ENCODE measurements at regions not wholly inside any gene's neighbourhood (a gene's known extent, or its start where the extent isn't known, plus 50 kb on each side); places are given as distances from the start of the nearest gene placed in this dataset.

DNA sequence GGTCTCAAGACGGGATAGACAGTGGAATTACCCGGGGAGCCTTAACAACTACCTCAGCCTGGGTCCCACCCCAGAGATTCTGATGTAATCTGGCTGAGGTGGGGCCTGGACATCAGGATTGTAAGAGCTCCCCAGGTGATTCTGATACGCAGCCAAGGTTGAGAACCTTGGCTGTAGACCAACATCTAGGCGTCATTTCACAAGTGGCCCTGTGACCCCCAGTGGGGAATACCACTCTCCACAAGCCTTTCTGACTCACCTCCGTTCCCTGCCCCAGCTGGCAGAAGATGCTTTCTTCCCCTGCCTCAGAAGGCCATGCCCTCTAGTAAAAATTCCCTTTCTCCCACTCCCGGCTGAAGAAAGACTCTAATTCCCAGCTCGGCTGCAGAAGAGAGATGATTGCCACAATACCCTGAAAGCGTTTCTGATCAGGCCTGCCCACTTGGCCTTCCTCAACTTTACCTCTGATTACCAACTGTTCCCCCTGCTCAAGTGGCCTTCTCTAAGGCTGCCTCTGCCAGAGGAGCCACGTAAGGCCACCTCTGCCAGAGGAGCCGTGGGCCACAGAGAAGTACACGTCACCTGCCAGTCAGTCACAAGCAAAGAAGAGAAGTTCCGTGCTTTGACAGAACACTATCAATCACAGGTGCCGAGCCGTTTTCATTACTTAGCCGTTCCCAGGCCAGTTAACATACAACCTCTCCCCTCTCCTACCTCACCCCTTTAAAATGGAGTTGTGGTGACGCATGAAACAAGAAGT, 116.8 kb upstream of the PKDCC start:
- DNase-seq (ENCODE audit: low read depth in 3 of 3), result no peak

DNA sequence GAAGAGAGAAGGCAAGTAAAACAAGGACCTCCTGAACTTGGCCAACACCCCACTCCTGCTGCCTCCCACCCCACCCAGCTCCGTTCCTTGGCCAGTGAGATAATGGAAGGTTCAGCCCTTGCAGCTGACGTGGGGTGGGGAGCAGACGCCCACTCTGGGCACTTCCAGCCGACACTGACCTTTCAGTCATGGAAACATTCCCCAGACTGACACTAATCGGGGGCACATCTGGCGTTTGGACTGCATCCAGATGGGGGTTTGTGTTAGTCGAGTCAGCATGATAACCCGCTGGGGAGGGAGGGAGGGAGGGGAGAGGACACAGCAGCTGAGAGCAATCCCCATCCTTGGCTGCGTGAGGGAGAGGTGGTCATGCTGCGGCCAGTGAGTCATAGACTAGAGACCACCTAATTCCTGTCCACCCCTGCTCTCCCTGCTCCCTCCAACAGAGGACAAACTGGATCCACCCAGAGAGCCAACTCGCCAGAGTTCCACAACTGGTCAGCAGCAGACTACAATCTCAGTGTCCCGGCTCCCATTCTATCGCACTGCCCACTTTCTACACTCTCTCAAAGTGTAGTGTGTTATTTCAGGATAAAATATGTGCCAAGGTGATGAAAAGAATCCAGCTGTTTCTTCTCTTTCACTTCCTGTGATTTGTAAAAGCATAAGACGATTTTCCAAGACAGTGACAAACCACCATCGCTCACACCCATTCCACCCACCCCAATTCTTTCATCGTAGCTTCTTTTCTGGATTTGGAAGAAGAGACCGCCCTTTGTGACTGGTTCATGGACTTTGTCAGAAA, 115.4 kb upstream of the PKDCC start:
- DNase-seq (ENCODE audit: low read depth in 3 of 3), result no peak

DNA sequence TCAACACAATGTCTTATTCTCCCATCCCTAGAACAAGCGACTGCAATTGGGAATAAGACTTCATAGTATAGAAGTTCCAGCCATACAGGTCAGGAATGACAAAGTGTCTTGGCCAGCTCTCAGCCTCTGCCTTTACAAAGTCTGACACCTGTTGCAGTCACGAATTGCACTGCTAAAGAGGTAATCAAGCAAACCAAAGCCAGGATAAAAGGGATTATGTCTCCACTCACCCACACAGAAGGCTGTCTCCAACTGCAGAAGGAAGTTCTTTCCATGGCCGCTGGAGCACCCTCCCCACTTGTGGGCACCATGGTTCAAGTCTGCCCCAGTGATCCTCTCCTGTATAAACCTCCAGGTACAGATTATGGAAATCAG, 114.8 kb upstream of the PKDCC start:
- no peak for DNase-seq (ENCODE audit: low read depth in 3 of 3)

DNA sequence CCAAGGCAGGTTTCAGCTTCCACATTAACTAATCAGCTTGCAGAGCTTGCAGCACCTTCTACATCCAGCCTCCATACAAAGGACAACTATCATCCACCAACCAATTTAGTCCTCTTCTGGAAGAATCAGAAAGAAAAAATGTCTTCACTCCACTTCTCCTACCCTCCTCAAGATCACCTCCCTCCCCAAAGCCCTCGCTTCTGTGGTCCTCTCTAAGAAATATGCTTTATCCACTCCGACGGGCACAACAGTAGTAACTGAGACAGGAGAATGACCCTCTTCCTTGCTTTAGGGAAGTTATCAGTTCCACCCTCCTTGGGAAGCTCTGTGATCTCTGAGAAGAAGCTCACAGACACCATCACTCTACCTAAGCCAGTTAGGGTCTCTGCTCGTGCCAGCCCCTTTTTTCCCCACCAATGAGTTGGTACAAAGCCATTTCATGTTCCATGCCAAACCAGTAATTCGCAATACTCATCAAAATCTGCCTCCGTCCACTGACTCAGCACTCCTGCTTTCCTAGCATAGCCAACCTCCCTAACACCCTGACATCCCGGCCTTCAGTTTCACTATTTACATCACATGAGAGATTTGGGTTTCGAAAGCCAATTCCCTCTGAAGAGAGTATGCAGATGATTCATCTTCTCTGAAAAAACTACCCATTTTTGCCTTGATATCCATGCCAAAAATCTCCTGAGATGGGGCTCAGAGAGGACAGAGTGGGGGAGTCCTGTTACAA, 114.1 kb upstream of the PKDCC start:
- DNase-seq (ENCODE audit: low read depth in 3 of 3), result no peak

DNA sequence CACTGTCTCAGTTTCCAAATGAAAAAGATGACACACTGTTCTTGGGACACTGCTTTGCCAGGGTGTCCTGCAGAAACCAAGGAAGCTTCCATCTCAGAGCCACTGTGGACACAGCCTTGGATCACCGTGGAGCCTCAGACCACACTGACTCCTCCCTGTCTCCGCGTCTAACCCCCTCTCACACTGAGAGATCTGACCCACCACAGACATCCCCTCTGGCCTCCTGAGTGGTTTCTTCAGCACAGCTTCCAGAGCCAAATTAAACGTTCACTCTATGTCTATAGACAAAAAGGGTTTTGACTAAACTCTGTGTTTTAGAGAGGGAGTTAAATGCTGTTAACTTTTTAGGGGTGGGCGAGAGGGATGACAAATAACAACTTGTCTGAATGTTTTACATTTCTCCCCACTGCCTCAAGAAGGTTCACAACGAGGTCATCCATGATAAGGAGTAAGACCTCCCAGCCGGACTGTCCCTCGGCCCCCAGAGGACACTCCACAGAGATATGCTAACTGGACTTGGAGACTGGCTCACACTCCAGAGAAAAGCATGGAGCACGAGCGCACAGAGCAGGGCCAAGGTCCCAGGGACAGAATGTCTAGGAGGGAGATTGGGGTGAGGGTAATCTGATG, 113.4 kb upstream of the PKDCC start:
- DNase-seq (ENCODE audit: low read depth in 3 of 3), result no peak

DNA sequence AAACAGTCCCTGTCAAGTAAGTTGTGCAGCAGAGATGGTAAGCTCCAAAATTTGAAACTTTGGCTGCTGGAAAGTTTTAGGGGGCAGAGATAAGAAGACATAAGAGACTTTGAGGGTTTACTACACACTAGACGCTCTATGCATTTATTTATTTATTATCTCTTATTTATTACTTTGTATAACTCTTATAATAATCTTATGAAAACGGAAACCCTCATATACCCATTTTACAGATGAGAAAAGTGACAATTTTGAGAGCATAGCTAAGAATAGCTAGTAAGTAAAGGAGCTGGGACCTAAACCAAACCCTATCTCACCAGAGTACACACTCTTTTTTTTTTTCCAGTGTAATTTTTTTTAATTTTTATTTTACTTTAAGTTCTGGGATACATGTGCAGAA, 112.8 kb upstream of the PKDCC start:
- DNase-seq (ENCODE audit: low read depth in 3 of 3), result no peak

DNA sequence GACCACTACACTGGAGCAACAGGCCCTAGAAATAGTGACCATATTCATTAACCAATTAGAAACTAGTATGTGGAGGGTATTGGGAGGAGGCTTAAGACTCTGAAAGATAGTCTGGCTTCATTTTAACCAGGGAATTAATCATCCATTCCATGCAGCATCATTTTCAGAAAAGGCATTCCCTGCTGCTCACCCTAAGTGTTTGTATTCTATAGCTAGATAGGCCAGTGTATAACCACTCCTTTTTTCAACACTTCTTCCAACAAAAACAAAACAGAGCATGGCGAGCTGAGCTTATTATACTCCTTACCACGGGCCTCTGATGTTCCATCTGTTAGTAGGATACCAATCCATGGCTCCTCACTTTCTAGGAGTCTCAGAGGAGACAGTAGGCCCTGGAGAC, 112.0 kb upstream of the PKDCC start:
- no peak for DNase-seq (ENCODE audit: low read depth in 3 of 3)

DNA sequence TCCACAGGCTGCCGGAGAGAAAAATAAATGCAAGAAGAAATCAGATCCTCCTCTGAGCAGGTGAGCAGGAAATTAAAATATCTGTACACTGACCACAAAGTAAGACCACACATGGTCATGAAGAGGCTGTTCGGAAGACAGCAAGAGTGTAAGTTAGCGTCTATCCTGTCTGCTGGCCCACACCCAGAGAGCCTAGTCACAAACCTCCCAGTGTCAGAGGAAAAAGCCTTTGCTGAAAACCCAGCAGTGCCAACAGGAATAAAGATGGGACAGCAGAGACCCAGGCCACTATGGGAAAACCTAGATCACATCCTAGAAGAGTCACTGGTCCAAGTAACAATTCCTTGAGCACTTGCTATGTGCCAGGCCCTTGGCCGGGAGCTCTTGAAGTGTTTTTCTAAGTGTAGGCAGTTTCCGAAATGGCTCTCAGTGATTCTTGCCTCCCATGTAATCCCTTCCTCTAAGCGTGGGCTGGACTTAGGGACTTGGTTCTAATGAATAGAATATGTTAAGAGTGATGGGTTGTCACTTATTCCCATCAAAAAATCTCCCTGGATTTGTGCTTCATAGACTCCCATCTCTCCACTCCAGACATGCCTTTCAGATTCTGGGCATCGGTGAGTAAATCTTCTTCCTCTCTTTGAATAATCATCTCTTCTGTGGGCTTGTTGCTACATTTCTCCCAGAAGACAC, 110.9 kb upstream of the PKDCC start:
- no peak for DNase-seq (ENCODE audit: low read depth in 3 of 3)

DNA sequence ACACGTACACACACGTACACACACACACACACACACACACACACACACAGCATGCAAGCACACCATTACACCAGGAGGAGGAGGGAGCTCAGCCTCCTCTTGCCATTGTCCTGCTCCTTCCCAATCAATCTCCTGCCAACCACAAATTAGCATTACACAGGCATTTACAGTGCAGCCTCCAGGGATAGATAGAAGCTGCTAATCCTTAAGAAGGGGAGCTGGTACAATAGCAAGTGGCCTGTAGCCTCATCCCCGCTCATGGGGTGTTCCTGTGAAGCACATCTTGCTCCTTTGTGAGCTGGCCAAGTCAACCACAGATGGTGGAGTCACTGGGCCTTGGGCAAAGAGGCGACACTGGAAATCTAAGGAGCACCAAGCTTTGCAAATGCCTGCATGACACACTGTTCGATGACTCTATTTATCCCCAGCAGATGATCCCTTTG, 110.3 kb upstream of the PKDCC start:
- DNase-seq (ENCODE audit: low read depth in 3 of 3), result no peak

DNA sequence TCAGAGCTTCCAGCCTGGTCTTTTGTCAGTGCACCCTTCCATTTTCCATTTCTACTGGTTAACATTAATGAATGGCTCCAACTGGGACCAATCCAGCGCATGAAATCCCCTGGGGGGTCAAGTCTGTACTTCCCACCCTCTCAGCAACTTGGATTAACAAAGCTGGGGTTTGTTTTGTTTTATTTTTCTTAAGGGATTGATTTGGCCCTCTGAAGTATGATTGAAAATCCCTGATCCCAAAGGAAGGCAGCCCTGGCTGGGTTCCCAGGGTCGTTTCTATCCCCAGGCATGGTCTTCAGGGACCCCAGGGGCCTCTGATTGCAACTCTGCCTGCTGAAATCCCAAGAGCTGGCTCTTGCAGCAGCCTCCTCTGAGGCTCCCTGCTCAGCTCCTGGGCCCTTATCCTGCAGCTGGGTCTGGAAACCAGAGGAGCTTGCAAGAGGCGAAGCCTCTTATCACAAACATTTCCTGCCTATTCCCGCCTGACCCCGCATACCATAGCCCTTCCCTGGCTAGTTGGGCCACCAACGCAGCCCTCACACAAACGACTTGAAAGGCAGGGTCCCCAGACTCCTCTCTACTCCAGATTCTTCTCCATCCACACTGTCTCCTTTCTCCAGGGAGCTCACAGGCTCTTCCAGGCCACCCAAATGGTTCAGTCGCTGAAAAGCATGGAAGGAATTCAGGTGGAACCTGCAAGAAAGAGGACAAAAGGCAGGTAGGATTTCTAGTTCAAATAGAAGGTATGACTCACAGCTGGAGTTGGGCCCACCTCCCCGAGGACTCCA, 109.7 kb upstream of the PKDCC start:
- DNase-seq (ENCODE audit: low read depth in 3 of 3), result no peak

DNA sequence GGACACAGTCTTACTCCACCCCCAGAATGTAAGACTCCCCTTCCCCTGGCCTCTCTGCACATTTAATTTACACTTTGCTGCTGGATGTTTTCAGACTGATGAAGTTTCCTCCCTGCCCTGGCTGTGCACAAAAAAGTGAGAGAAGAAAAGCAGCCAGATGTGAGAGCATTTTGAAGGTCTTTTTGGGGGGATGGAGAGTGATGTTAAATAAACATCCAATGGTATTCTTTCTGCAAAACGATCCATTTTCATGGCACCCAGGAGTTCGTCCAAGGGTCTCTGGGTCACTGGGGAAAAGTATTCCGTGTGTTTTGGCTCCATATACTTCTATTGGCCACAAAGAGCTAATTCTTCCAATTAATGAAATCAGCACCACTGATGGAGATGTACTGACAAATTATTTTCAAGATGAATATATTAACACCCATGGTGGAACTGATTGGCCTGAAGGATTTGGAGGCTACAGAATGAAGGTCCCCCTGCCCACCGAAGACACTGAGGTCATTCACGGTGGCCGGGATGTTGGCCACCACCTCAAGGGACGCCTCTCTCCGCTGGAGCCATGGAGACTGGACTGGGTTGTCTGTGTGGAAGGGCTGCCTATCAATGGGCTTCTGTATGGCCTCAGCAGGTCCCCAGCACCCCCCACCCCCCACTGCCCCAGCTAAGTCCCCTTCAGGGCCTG, 107.6 kb upstream of the PKDCC start:
- DNase-seq (ENCODE audit: low read depth in 3 of 3), result no peak

DNA sequence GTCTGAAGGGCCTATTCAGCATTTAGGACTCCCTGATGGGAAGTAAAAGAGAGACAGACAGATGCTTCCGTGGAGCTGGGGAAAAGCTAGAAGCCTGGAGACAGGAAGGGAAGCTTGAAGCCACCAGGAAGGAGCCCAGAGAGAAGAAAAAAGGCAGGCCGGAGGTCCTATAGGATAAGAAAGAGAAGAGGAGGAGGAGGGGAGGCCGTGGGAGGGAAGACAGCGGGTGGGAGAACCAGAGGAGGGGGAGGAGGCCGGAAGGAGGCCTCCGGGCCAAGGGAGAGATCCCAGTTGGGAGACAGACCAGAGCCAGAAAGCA, 107.1 kb upstream of the PKDCC start:
- DNase-seq (ENCODE audit: low read depth in 3 of 3), result no peak

DNA sequence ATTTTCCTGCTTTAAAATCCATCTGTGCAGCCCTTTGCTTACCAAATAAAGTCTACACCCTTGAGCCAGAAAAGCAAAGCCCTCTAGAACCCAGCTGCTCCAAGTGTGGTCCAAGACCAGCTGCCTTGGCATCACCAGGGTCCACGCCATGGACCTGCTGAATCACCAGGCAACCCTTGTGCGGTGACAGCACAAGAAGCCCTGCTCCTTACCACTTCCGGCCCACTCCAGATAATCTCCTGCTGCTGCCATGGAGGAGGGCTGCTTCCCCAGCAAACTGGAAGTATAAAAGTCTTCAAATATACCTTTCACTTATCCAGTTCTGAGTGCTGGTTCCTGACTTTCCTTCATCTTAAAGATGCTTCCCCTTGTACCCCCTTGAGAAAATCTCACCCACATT, 106.0 kb upstream of the PKDCC start:
- DNase-seq (ENCODE audit: low read depth in 3 of 3), result no peak

DNA sequence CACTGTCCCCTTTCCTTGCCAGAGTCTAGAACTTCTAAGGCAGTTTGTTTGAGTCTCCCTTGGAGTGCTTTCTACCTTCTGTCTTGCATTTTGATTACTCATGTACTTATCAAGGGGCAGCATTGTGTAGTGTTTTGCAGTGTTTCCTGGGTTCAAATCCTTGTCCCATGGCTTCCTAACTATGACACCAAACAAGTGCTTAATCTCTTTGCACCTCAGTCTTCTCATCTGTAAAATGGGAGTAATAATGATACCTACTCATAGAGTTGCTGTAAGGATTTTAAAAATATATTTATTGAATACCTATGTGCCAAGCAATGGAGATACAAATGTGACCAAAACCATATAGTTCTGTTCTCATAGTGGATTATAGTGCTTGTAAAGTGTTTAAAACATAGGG, 105.5 kb upstream of the PKDCC start:
- DNase-seq (ENCODE audit: low read depth in 3 of 3), result no peak

DNA sequence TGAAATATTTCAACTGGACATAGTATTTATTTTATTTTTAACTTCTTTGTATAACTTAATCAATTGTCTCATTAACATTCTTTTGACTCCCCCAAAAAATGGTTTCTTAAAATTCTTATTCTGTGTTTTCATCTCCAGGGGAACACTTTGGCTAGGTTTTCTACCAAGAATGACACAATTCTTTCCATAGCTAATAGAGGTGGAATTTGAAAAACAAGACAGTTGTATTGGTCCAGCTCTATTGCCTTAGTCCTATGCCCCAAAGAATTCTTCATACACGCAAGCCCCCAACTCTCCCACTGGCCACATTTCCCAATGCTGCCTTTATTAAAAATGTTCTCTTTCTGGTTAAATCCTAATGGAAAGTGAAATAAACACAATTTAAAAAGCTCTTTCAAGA, 104.7 kb upstream of the PKDCC start:
- DNase-seq (ENCODE audit: low read depth in 3 of 3), result no peak

DNA sequence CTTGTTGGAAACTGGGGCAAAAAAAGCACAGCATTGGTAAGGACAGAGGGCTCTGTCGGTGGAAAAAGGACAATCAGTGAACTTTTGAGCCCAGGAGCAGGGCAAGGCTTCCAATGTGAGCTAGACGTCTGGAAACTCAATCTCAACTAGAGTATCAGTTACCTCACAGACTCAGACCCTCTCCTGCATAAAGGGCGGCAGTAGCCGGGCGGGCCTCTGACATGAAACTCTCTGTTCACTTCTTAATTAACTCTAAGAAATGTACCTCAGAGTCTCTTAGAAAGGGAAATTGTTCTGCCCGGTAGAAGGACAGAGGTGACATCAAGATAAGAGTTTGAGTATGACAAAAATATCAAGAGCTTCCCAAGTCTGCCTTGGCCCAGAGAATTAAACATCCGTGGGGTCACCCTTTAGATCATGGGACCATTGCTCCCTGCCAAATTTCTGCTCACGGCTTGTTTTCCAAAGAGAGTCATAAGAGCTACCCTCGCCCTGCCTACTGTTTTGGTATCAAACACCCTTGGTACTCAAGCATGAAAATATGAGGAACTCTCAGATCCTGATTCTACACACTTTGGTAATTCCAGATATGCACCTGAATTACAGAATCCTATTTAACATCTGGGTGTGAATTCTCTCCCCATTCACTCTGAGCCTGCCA, 103.5 kb upstream of the PKDCC start:
- no peak for DNase-seq (ENCODE audit: low read depth in 3 of 3)

DNA sequence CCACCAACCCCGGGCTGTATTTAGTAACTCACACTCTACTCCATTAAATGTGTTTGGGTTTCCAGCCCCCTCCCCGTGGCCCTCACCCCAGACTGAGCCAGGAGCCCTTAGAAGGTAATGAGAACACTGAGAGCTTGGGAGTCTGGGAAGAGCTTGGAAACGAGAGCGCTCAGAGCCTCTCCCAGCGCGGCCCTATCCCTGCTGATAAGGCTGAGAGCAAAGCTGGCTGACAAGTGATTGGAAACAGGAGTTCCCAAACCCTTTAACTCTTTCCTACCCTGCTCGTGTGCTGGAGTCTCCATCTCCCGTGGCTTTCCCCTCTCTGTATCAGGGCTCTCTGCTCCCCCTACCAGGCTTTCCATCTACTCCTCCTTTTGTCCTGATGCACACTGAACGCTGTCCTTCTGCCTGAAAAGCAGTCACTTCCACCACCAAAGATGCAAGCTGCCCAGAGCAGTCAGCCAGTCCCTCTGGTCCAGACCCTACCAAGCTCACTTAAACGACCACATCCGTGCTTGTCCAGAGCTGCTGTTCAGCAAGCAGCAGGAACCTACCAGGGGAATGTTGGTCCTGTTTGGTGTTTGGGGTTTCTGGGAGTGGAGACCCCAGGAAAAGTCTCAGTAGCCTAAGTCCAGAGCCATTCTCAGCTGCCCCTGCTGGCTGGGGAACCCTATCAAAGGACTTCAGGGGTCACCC, 100.0 kb upstream of the PKDCC start:
- DNase-seq (ENCODE audit: low read depth in 3 of 3), result no peak

DNA sequence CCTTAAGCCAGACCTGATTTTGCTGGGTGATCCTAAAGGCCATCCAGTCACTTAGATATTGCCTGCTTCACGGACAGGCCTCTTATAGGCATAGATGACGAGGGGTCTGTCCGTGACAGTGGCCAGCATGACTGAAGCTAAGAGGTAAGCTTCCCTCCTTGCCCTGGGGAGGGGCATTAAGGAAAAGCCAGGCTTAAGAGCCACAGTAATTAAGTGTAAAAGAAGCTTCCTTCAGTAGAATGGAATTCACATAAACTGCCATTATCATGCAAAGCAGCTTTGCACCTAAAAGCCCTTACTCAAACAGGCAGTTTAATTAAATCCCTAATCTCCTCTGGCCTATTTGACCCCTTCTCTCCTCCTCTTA, 99.4 kb upstream of the PKDCC start:
- DNase-seq (ENCODE audit: low read depth in 3 of 3), result no peak

Measured in stimulated activated CD4-positive, alpha-beta T cell treated with anti-CD3 and anti-CD28 coated beads, TNF-alpha, amount 100 ng/mL, for 24 hours (primary cell).